ENCODE measurements at regions not wholly inside any gene's neighbourhood (a gene's known extent, or its start where the extent isn't known, plus 50 kb on each side); places are given as distances from the start of the nearest gene placed in this dataset.
"Not testable (repeated sequence)": the region's sequence is repeated elsewhere in the genome, so short reads cannot be mapped to it uniquely, and the experiment has no call there.

GRCh38 chr20:10109641-10110040 is 74.9 kb downstream of the ANKEF1 start:
- peak; percentile 48 for DNase-seq
- Histone ChIP-seq H3K36me3 (no peaks in the 10 kb centered on the region), H3K27me3 (no peaks in the 10 kb centered on the region)

GRCh38 chr20:10110151-10110550 is 75.4 kb downstream of the ANKEF1 start:
- peak; percentile 69 for DNase-seq
- 0 out of 2 replicates have a peak, but pooled peaks cover 4% of the 10 kb centered on the region for H3K9me3 ChIP-seq
- H3K27me3 ChIP-seq: no peaks in the 10 kb centered on the region
- H3K4me3 ChIP-seq: no peak overlapping the region
- H3K36me3 ChIP-seq: no peaks in the 10 kb centered on the region

More at GRCh38 chr20:10109641-10110040, 74.9 kb downstream of the ANKEF1 start:
- Histone ChIP-seq H3K9me3 (0 out of 2 replicates have a peak, but pooled peaks cover 4% of the 10 kb centered on the region), H3K4me3 (no peak overlapping the region)

DNA sequence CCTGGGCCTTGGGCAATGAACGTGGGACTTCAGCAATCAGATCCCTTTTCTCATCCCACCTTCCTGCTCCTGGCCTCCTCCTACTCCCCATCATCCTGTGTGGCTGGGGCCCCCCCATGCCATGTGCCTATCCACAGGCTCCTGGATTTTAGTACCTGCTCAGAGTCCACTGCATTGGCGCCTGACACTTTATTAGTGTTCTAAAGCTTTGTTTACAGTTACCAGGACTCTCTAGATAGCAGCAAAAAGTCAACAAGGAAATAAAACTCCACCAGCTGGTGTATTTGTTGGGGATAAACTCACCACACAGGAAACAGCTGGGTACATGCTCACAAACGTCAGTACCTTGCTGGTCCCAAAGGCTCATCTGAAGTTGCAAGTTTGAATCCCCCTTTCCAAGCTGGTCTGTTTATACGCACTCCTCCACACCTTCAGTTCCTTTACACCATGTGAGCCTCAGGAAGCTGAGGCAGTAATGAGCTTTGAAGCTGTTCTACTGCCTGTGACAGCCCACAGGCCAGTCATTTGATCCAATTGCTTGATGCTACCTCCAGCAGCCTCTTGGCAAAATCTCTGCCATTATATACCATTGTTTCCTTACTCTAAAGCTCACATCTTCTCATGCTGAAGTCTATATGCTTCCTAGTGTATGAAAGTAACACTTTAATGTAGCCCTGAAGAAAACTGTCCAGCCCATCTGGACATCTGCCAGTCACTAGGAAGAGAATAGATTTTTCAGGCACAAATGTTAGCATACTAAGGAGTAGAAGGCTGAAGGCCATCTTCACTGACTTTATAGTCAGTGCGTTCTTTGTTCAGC is 76.6 kb downstream of the ANKEF1 start:
- H3K4me3 ChIP-seq: no peak overlapping the region
- H3K36me3 ChIP-seq: no peaks in the 10 kb centered on the region
- no peak for DNase-seq
- H3K9me3 ChIP-seq: 0 out of 2 replicates have a peak, but pooled peaks cover 4% of the 10 kb centered on the region
- no peaks in the 10 kb centered on the region for H3K27me3 ChIP-seq

GRCh38 chr20:10111959-10112250 is 77.1 kb downstream of the ANKEF1 start:
- Histone ChIP-seq H3K27me3 (no peaks in the 10 kb centered on the region), H3K9me3 (no peaks in the 10 kb centered on the region), H3K4me3 (no peak overlapping the region), H3K36me3 (no peaks in the 10 kb centered on the region)
- DNase-seq: no peak

- Histone ChIP-seq H3K27me3 (no peaks in the 10 kb centered on the region), H3K4me3 (no peak overlapping the region), H3K36me3 (no peaks in the 10 kb centered on the region), H3K9me3 (no peaks in the 10 kb centered on the region)
- DNase-seq: peak; percentile 89
These were observed 79.0 kb downstream of the ANKEF1 start for GRCh38 chr20:10113746-10114145.

GRCh38 chr20:10114598-10114997 is 79.8 kb downstream of the ANKEF1 start:
- no peak overlapping the region for H3K4me3 ChIP-seq
- no peak for DNase-seq

GRCh38 chr20:10115021-10115420 is 80.2 kb downstream of the ANKEF1 start:
- no peaks in the 10 kb centered on the region for H3K36me3 ChIP-seq
- no peaks in the 10 kb centered on the region for H3K9me3 ChIP-seq
- no peaks in the 10 kb centered on the region for H3K27me3 ChIP-seq
- no peak for DNase-seq
- no peak overlapping the region for H3K4me3 ChIP-seq

More at GRCh38 chr20:10114598-10114997, 79.8 kb downstream of the ANKEF1 start:
- Histone ChIP-seq H3K27me3 (no peaks in the 10 kb centered on the region), H3K9me3 (no peaks in the 10 kb centered on the region), H3K36me3 (no peaks in the 10 kb centered on the region)

DNA sequence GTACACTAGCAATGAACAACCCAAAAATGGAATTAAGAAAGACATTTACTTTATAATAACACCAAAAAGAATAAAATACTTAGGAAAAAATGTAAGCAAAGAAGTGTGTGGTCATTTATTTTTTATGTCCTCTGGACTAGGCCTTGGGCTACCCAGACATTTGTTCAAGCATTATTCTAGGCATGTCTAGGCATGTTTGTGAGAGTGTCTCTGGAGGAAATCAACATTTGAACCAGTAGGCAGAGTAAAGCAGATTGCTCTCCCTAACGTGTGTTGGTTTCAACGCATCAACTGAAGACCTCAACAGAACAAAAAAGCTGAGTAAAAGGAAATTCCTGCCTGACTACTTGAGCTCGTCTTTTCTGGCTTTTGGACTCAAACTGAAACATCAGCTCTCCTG is 84.5 kb downstream of the ANKEF1 start:
- H3K27me3 ChIP-seq: no peaks in the 10 kb centered on the region
- peaks cover 10% of the 10 kb centered on the region for H3K9me3 ChIP-seq
- no peak overlapping the region for H3K4me3 ChIP-seq
- no peak for DNase-seq
- no peaks in the 10 kb centered on the region for H3K36me3 ChIP-seq

DNA sequence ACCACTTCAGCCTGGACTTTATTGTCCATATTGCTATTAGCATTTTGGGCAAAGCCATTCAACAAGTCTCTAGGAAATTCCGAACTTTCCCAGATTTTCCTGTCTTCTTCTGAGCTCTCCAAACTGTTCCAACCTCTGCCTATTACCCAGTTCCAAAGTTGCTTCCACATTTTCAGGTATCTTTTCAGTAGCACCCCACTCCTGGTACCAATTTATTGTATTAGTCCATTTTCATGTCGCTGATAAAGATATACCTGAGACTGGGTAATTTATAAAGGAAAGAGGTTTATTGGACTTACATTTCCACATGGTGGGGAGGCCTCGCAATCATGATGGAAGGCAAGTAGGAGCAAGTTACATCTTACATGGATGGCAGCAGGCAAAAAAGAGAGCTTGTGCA is 90.1 kb downstream of the ANKEF1 start:
- not testable (repeated sequence) for H3K4me3 ChIP-seq, DNase-seq, H3K36me3 ChIP-seq, H3K27me3 ChIP-seq
- peaks cover 24% of the 10 kb centered on the region for H3K9me3 ChIP-seq

- H3K9me3 ChIP-seq: peaks cover 24% of the 10 kb centered on the region
- DNase-seq: no peak
- H3K36me3 ChIP-seq: no peaks in the 10 kb centered on the region
- no peak overlapping the region for H3K4me3 ChIP-seq
- no peaks in the 10 kb centered on the region for H3K27me3 ChIP-seq
These were observed 91.0 kb downstream of the ANKEF1 start for GRCh38 chr20:10125757-10126156.

GRCh38 chr20:10129749-10130148 is 88.9 kb upstream of the SNAP25 start:
- Histone ChIP-seq H3K36me3 (no peaks in the 10 kb centered on the region), H3K9me3 (peaks cover 9% of the 10 kb centered on the region), H3K27me3 (no peaks in the 10 kb centered on the region), H3K4me3 (no peak overlapping the region)
- DNase-seq: no peak

DNA sequence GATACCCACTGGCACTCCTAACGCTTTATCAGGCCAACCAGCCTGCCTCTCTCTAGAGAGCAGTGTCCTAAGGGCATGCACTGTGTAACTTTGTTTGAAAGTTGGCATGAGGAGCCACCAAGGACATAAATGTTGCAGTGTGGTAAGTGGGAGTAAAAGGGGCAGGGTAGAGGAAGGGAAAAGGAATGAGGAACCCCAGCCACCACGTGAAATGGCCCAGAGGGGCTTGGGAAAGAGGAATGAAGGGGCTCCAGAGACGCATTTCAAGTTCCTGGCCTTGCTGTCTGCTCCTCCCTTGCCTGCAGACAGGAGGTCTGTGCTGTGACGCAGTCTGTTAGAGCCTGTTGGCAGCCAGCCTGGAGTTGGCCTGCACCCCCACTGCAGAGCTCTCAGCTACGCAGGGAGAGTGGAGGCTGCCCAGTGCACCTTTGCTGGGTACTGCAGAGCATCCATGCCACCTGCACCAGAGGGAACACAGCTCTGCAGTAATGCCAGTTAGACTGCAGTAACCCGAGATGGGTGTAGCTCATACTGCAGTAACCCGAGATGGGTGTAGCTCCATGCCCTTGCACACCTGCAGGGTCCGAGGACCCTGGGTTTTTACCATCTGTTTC is 86.8 kb upstream of the SNAP25 start:
- no peak overlapping the region for H3K4me3 ChIP-seq
- H3K36me3 ChIP-seq: no peaks in the 10 kb centered on the region
- H3K9me3 ChIP-seq: no peaks in the 10 kb centered on the region
- DNase-seq: peak; percentile 32
- H3K27me3 ChIP-seq: no peaks in the 10 kb centered on the region

- Histone ChIP-seq H3K27me3 (no peaks in the 10 kb centered on the region; the same call in 1 of the 2 replicates), H3K36me3 (no peaks in the 10 kb centered on the region), H3K9me3 (no peaks in the 10 kb centered on the region), H3K4me3 (no peak overlapping the region)
- no peak for DNase-seq
These were observed 86.2 kb upstream of the SNAP25 start for GRCh38 chr20:10132387-10132786.

GRCh38 chr20:10133532-10133931 is 85.1 kb upstream of the SNAP25 start:
- no peak for DNase-seq
- no peaks in the 10 kb centered on the region; the same call in 1 of the 2 replicates for H3K27me3 ChIP-seq
- no peaks in the 10 kb centered on the region for H3K9me3 ChIP-seq

DNA sequence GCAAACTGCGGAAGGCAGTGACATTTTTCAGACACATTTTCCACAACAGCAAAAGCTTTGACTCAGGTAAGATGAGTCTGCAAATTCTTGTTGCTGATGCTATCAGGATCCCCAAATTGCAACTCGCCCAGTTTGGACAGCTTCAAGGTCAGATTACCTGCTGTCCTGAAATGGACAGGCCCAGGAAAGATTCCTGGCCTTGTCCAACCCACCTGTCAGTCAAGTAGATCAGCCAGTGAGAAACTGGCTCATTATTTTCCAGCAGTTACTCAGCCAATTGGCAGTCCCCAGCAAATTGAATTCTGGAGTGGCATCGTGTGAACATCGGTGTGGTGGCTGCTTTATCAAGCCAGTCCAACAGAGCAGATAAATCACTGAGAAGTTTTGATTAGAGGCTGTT is 84.5 kb upstream of the SNAP25 start:
- H3K27me3 ChIP-seq: no peaks in the 10 kb centered on the region; the same call in 1 of the 2 replicates
- no peaks in the 10 kb centered on the region for H3K9me3 ChIP-seq
- DNase-seq: no peak
- H3K4me3 ChIP-seq: no peak overlapping the region
- H3K36me3 ChIP-seq: no peaks in the 10 kb centered on the region

More at GRCh38 chr20:10133532-10133931, 85.1 kb upstream of the SNAP25 start:
- no peaks in the 10 kb centered on the region for H3K36me3 ChIP-seq
- H3K4me3 ChIP-seq: no peak overlapping the region

GRCh38 chr20:10135438-10135837 is 83.2 kb upstream of the SNAP25 start:
- H3K9me3 ChIP-seq: no peaks in the 10 kb centered on the region
- DNase-seq: no peak
- H3K36me3 ChIP-seq: no peaks in the 10 kb centered on the region
- no peak overlapping the region for H3K4me3 ChIP-seq
- no peaks in the 10 kb centered on the region; the same call in 1 of the 2 replicates for H3K27me3 ChIP-seq

- no peak for DNase-seq
- H3K36me3 ChIP-seq: no peaks in the 10 kb centered on the region
- no peaks in the 10 kb centered on the region; the same call in 1 of the 2 replicates for H3K27me3 ChIP-seq
- no peaks in the 10 kb centered on the region; the same call in 1 of the 2 replicates for H3K9me3 ChIP-seq
- H3K4me3 ChIP-seq: no peak overlapping the region
These were observed 81.6 kb upstream of the SNAP25 start for GRCh38 chr20:10137032-10137431.

GRCh38 chr20:10137533-10137932 is 81.1 kb upstream of the SNAP25 start:
- no peaks in the 10 kb centered on the region for H3K36me3 ChIP-seq
- no peaks in the 10 kb centered on the region; the same call in 1 of the 2 replicates for H3K27me3 ChIP-seq
- DNase-seq: no peak
- H3K4me3 ChIP-seq: no peak overlapping the region
- no peaks in the 10 kb centered on the region; the same call in 1 of the 2 replicates for H3K9me3 ChIP-seq

All from MG63 (cell line).